Lower leg skin (tissue), 4 donors: ENCODE measurements at regions not wholly inside any gene's neighbourhood (a gene's known extent, or its start where the extent isn't known, plus 50 kb on each side); places are given as distances from the start of the nearest gene placed in this dataset.

Experiments used
- DNase-seq, 2 donors: peaks; one replicate each; pipeline ENCODE4 v3.0.0-alpha.2; 2019; ENCODE audit warnings: low spot score in 2 of 2
- H3K4me3 ChIP-seq: fragments of 200-600 bp; sonication (generic); 2 replicates; pipeline ENCODE4 v1.5.1; 2017; ENCODE audit warnings: mild to moderate bottlenecking, low read depth; ENCODE audit not compliant: poor library complexity, severe bottlenecking
- POLR2A ChIP-seq, 2 donors: fragments of 450-650 bp; IDR thresholded peaks; one replicate each; pipeline ENCODE4 v1.6.1; 2016 to 2017; ENCODE audit warnings: antibody characterized with exemption in 2 of 2, mild to moderate bottlenecking in 1 of 2, moderate library complexity in 1 of 2
- WGBS, 2 donors: methylation state at CpG; one replicate each; pipeline ENCODE4 v1.1.5; 2018; 5-methylcytosine and 5-hydroxymethylcytosine counted together
- intact Hi-C: fragments of 100-400 bp; cut with DNase I; formaldehyde crosslinking; loops from one replicate; pipeline ENCODE4 v1.15.0; 2023; ENCODE audit warnings: low total_unique reads
- TF ChIP-seq, protein P1 (sequence below), 3 donors: fragments of 450-650 bp; IDR thresholded peaks; one replicate each; pipeline ENCODE4 v1.5.1; 2016; ENCODE audit warnings: antibody characterized with exemption in 3 of 3, mild to moderate bottlenecking in 3 of 3, moderate library complexity in 2 of 3

- H3K4me3 ChIP-seq, result no peak overlapping the region
- no peak for DNase-seq
- TF ChIP-seq, protein P1, sequence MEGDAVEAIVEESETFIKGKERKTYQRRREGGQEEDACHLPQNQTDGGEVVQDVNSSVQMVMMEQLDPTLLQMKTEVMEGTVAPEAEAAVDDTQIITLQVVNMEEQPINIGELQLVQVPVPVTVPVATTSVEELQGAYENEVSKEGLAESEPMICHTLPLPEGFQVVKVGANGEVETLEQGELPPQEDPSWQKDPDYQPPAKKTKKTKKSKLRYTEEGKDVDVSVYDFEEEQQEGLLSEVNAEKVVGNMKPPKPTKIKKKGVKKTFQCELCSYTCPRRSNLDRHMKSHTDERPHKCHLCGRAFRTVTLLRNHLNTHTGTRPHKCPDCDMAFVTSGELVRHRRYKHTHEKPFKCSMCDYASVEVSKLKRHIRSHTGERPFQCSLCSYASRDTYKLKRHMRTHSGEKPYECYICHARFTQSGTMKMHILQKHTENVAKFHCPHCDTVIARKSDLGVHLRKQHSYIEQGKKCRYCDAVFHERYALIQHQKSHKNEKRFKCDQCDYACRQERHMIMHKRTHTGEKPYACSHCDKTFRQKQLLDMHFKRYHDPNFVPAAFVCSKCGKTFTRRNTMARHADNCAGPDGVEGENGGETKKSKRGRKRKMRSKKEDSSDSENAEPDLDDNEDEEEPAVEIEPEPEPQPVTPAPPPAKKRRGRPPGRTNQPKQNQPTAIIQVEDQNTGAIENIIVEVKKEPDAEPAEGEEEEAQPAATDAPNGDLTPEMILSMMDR (IDR thresholded peaks at IDR 0.05), result no peak
- no peak for TF ChIP-seq POLR2A (IDR thresholded peaks at IDR 0.05)
- intact Hi-C loops, result no loop called here
- 76 to 83% methylated on average over 5 of the region's 5 CpGs for WGBS, 2 donors
Observed at GRCh38 chr11:33984682-33985389, 66.7 kb upstream of the CAPRIN1 start.

DNA sequence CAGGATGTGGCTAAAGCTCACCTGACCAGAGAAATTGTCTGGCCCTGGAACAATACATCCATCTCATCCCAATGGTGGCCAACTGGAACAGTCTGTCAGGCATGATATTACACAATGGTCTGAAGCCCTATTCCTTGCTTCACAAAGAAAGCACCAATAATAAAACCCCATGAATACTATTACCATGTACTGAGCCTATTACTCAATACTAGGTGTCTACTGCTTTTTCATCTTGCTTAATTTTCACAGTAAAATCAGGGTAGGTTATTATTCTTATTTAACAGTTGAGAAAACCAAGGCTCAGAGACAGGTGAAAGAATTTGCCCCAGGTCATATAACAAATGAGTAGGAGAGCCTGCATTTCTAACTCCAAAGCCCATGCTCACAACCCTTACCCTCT is 68.9 kb upstream of the CAPRIN1 start:
- no peak for DNase-seq
- TF ChIP-seq, protein P1 (IDR thresholded peaks at IDR 0.05), result no peak
- TF ChIP-seq POLR2A (IDR thresholded peaks at IDR 0.05), result no peak
- no peak overlapping the region for H3K4me3 ChIP-seq
- intact Hi-C loops, result loop anchor here (1.0 kb wide), 1 partner anchor 21 kb away; no protein-coding TSS in a partner anchor

GRCh38 chr11:33980897-33981296 is 70.6 kb upstream of the CAPRIN1 start:
- 76% methylated on average over 3 of the region's 3 CpGs for WGBS, 2 donors

DNA sequence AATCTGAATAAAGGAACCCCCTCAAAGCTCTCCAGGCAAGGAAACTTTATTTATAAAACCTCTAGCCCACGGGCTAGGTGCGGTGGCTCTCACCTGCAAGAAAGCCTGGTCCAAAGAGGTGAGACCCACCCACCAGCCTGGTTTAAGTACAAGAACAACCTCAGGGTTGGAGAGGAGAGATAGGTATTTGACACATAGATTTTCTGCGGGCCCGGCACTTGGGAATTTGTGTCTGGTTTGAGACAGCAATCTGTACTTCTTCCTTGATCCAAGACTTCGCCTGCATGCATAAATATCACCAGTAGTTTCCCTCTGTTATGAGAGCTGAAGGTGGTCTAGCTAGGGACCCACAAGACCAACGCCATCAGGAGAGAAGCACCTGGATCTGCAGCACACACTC is 73.2 kb upstream of the CAPRIN1 start:
- intact Hi-C loops, result no loop called here
- TF ChIP-seq POLR2A (IDR thresholded peaks at IDR 0.05), result no peak
- TF ChIP-seq, protein P1 (IDR thresholded peaks at IDR 0.05), result no peak
- no peak overlapping the region for H3K4me3 ChIP-seq
- WGBS, 2 donors, result 88 to 91% methylated on average over 6 of the region's 6 CpGs
- DNase-seq, result no peak

More at GRCh38 chr11:33980897-33981296, 70.6 kb upstream of the CAPRIN1 start:
- no peak overlapping the region for H3K4me3 ChIP-seq
- no peak for TF ChIP-seq POLR2A (IDR thresholded peaks at IDR 0.05)
- DNase-seq, result no peak
- intact Hi-C loops, result no loop called here

GRCh38 chr11:33977676-33978075 is 73.9 kb upstream of the CAPRIN1 start:
- 84 to 100% methylated on average over 4 of the region's 4 CpGs for WGBS, 2 donors
- intact Hi-C loops, result no loop called here
- TF ChIP-seq, protein P1 (IDR thresholded peaks at IDR 0.05), result no peak
- no peak for TF ChIP-seq POLR2A (IDR thresholded peaks at IDR 0.05)
- H3K4me3 ChIP-seq, result no peak overlapping the region
- no peak for DNase-seq

GRCh38 chr11:33976495-33977199 is 74.9 kb upstream of the CAPRIN1 start:
- 81% methylated on average over 7 of the region's 7 CpGs for WGBS, 2 donors
- TF ChIP-seq, protein P1 (IDR thresholded peaks at IDR 0.05), result no peak
- TF ChIP-seq POLR2A (IDR thresholded peaks at IDR 0.05), result no peak
- H3K4me3 ChIP-seq, result no peak overlapping the region
- no peak for DNase-seq
- intact Hi-C loops, result no loop called here
